ENCODE measurements at regions not wholly inside any gene's neighbourhood (a gene's known extent, or its start where the extent isn't known, plus 50 kb on each side); places are given as distances from the start of the nearest gene placed in this dataset.

DNA sequence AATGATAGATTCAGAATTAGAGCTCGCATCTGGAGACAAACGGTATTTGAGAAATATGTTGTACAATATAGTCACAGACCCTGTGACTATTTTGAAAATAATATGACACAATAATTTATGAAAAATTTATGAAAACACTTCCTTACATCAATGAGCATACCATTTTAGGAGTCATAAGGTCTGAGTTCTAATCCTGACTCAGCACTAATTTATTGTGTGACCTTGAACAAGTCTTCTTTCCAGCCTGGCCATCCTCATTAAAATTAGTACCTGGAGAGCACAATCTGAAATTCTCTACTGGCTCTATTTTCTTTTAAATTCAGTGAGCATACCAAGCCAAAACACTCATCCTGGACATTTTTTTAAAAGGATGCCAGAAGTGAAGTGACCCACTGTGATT is 622.3 kb downstream of the SMARCA1 start:
- TF ChIP-seq, protein P1, sequence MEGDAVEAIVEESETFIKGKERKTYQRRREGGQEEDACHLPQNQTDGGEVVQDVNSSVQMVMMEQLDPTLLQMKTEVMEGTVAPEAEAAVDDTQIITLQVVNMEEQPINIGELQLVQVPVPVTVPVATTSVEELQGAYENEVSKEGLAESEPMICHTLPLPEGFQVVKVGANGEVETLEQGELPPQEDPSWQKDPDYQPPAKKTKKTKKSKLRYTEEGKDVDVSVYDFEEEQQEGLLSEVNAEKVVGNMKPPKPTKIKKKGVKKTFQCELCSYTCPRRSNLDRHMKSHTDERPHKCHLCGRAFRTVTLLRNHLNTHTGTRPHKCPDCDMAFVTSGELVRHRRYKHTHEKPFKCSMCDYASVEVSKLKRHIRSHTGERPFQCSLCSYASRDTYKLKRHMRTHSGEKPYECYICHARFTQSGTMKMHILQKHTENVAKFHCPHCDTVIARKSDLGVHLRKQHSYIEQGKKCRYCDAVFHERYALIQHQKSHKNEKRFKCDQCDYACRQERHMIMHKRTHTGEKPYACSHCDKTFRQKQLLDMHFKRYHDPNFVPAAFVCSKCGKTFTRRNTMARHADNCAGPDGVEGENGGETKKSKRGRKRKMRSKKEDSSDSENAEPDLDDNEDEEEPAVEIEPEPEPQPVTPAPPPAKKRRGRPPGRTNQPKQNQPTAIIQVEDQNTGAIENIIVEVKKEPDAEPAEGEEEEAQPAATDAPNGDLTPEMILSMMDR (conservative IDR thresholded peaks at IDR 0.05; ENCODE audit: low read depth, low read length), result no peak
- TF ChIP-seq EZH2 (IDR thresholded peaks at IDR 0.05; ENCODE audit: borderline replicate concordance, low read depth, low read length, poor library complexity, severe bottlenecking), result no peak
